GM12874 (cell line): ENCODE measurements at regions not wholly inside any gene's neighbourhood (a gene's known extent, or its start where the extent isn't known, plus 50 kb on each side); places are given as distances from the start of the nearest gene placed in this dataset.

Experiments
- TF ChIP-seq, protein P1 (sequence below): IDR thresholded peaks from 2 replicates; pipeline ENCODE4 v1.5.1; 2011; ENCODE audit warnings: low read depth, mild to moderate bottlenecking, control low read depth, low read length, moderate library complexity; ENCODE audit not compliant: insufficient read depth

DNA sequence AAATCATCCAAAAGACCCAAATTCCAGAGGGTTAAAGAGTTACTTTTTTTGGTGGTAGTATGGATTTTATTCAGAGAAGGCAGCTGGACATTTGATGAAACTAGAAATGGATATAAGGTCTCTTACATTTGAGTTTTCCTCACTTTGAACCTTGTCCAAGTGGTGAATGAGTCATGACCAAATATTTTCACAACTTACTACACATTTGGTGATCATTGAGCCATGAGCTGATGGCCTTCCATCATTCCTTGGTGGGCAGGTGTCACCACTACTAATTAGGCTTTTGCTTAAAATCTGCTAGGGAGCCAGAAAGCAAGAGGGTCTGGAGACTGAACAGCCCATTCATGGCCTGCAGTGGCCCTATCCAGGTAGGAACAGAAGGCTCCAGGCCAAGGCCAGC is 620.2 kb upstream of the INTU start:
- TF ChIP-seq, protein P1, sequence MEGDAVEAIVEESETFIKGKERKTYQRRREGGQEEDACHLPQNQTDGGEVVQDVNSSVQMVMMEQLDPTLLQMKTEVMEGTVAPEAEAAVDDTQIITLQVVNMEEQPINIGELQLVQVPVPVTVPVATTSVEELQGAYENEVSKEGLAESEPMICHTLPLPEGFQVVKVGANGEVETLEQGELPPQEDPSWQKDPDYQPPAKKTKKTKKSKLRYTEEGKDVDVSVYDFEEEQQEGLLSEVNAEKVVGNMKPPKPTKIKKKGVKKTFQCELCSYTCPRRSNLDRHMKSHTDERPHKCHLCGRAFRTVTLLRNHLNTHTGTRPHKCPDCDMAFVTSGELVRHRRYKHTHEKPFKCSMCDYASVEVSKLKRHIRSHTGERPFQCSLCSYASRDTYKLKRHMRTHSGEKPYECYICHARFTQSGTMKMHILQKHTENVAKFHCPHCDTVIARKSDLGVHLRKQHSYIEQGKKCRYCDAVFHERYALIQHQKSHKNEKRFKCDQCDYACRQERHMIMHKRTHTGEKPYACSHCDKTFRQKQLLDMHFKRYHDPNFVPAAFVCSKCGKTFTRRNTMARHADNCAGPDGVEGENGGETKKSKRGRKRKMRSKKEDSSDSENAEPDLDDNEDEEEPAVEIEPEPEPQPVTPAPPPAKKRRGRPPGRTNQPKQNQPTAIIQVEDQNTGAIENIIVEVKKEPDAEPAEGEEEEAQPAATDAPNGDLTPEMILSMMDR: no peak

DNA sequence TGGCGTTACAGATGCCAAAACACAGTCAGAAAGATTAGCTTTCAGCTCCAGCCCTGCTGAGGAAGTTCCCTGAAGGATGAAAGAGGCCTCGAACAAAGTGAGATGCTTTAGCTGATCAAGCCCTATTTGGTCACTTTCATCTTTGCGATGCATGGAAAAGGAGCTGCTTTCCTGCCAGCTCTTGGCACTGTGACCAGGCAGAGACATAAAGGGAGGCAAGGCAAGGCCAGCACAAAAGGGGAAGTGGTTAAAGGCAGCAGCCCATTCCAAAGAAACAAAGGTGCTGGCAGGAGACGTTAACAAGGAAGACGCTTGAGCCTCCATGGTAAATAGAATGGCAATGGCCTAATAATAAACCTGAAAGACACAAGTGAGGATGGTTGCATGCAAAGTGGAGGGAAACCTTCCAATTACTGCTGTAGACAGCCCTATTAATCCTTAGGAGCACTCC is 617.1 kb upstream of the INTU start:
- TF ChIP-seq, protein P1: no peak

DNA sequence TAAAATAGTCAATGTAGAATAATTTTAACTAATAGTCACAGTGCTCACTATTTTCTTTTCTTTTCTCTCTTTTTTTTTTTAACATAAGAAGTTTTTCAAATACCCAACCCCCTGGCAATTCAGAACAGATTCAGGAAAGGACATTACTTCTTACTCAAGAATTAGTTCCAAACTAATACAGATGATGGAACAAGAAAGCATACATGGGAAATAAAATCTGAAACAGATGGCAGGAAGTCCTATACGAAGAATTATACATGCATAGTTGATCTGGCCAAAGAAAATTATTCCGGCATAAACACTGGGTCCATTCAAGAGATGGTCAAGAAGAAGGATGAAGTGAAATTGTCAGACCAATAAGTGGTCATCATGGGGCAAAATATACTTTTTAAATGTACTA is 614.4 kb upstream of the INTU start:
- TF ChIP-seq, protein P1: no peak

DNA sequence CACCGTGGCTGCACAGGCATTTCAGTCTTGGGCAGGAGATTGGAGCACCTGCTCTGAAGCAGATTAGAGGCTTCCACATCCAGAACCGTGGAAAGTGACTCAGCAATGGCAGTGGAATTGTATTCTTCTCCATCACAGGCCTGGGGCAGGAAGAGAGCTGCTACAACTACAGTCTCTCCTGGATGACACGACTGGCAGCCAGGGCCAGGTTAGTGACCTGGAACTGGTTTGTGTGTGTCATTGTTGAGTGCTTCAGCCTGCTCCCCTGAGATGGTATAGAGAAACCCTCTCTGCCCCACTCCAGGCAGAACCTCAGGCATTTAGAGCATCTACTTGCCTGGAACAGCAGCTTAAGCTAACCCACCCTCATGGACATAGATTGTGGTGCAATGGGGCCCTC is 596.5 kb upstream of the INTU start:
- TF ChIP-seq, protein P1: no peak

DNA sequence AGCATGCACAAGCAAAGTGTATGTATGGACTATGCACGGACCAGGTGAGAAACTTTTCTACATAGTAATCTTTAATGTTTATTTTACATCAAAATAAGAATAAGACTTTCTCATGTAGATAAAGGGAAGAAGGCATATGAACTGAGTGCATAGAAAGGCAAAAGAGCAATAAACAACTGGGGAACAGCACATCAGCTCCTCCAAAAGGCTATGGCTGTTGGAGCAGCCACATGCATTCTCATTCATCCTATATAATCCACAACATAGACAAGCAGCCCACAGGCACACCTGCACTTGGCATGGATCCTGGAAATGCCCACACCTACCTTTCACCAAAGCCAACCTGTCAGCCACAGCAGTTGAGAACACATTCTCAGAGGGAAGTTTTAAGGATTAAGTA is 586.9 kb upstream of the INTU start:
- TF ChIP-seq, protein P1: no peak

DNA sequence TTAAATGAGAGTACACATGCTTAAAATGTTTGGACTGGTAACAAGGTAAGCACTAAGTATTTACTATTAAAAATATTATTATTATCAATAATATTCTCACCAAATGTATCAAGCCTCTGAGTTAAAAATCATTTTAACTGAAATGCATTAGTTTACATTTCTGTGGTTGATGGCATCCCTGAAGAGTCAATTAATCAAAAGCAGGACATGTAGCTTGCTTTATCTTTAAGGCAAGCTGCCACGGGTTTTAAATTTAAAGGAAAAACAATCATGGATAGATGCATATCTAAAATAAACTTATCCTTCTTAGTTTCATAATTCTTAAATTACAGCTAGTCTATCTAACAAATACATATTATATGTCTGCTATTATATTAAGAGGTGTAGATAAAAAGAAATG is 584.8 kb upstream of the INTU start:
- TF ChIP-seq, protein P1: no peak

DNA sequence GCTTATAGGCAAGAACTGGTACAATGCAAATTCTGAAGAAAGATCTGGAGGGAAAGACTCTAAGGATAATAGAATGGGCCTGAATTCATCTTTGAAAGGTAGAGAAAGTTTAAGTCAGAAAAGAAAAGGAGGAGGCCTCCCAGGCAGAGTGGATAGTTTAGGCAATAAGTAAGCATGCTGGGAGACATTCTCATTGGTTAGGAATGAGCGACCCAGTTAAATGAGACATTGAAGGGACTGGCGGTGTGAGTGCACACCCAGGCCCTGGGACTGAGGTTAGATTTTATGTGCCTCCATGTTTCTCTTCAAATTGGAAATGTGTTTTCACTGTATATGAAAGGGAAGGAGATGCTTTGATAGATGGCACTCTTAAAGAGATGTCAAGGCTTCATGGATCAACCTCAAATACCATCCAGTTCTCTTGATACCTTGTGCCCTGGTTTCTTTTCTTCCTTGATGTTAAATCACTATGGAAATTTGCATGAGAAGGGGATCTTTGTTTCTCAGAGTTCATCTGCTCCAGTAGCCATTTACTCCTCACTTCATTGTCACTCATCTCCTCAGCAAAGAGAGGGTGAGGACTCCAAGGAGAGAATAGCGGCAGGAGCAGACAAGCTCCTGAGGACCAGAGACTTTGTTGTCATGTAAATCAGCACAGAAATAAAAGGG is 584.2 kb upstream of the INTU start:
- TF ChIP-seq, protein P1: no peak
